Esophagus muscularis mucosa (tissue), 4 donors: ENCODE measurements at regions not wholly inside any gene's neighbourhood (a gene's known extent, or its start where the extent isn't known, plus 50 kb on each side); places are given as distances from the start of the nearest gene placed in this dataset.

Source experiments
- DNase-seq: peaks from one replicate; pipeline ENCODE4 v3.0.0-alpha.2; 2017; ENCODE audit errors: extremely low spot score
- H3K27ac ChIP-seq, 4 donors: fragments of 200-600 bp; sonication (generic); replicated peaks in 1 of 4; 1 replicate in 3 of 4; 2 replicates in 1 of 4; pipeline ENCODE4 v1.5.1; 2016 to 2019; ENCODE audit warnings: mild to moderate bottlenecking in 1 of 4
- H3K27me3 ChIP-seq, 4 donors: fragments of 200-600 bp; sonication (generic); one replicate each; pipeline versions ENCODE4 v1.5.1 to v1.6.0; 2016 to 2019
- H3K36me3 ChIP-seq, 4 donors: fragments of 200-600 bp; sonication (generic); one replicate each; pipeline ENCODE4 v1.5.1; 2016 to 2019
- H3K4me1 ChIP-seq, 4 donors: fragments of 200-600 bp; sonication (generic); one replicate each; pipeline ENCODE4 v1.5.1; 2016 to 2019
- H3K4me3 ChIP-seq, 4 donors: fragments of 200-600 bp; sonication (generic); 1 replicate in 2 of 4; 2 replicates in 2 of 4; pipeline ENCODE4 v1.5.1; 2016 to 2019; ENCODE audit warnings: mild to moderate bottlenecking in 4 of 4, moderate library complexity in 1 of 4
- H3K9me3 ChIP-seq, 4 donors: fragments of 200-600 bp; sonication (generic); 1 replicate in 3 of 4; 2 replicates in 1 of 4; pipeline ENCODE4 v1.5.1; 2016 to 2019
- EP300 ChIP-seq: sonication (generic); formaldehyde crosslinking; IDR thresholded peaks from one replicate; pipeline ENCODE4 v1.6.1; 2017; ENCODE audit warnings: antibody characterized with exemption
- POLR2A ChIP-seq: fragments of 450-650 bp; IDR thresholded peaks from one replicate; pipeline ENCODE4 v1.6.1; 2017; ENCODE audit warnings: antibody characterized with exemption, moderate library complexity, mild to moderate bottlenecking, low read depth
- POLR2AphosphoS5 ChIP-seq, 2 donors: sonication (generic); formaldehyde crosslinking; IDR thresholded peaks; one replicate each; pipeline ENCODE4 v1.6.1; 2017; ENCODE audit warnings: antibody characterized with exemption in 2 of 2
- WGBS: methylation state at CpG from one replicate; pipeline ENCODE4 v1.1.5; 2018; 5-methylcytosine and 5-hydroxymethylcytosine counted together
- intact Hi-C: fragments of 100-400 bp; cut with DNase I; formaldehyde crosslinking; loops from one replicate; pipeline ENCODE4 v1.15.1; 2023
- TF ChIP-seq, protein P1 (sequence below), 3 experiments: fragments of 200-600 bp in 2 of 3; fragments of 450-650 bp in 1 of 3; sonication (generic) in 2 of 3; IDR thresholded peaks; one replicate each; pipeline ENCODE4 v1.5.1; 2017 to 2019; ENCODE audit warnings: antibody characterized with exemption in 3 of 3, mild to moderate bottlenecking in 2 of 3, moderate library complexity in 1 of 3

DNA sequence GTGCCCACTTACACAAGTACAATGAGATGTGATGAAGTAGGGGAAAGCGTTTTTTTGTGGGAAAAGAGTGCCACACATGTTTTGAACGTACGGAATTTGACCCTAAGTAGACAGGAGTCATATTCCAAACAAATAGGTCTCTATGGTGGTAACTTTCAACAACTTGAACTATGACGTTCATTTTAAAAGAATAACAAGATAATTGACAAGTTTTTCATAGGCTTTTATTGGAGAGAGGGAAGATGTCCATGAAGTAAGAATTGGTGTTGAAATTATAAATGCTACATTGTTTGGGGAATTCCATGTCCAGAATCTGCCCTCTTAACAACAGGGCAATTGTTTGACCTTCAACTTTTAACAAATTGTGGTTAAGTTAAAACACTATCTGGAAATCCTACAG, 126.5 kb downstream of the GASK1B start:
- no peak for DNase-seq
- no peak overlapping the region for H3K27ac ChIP-seq
- intact Hi-C loops: no loop called here
- H3K4me3 ChIP-seq: no peak overlapping the region
- no peaks in the 10 kb centered on the region for H3K27me3 ChIP-seq
- 63% methylated on average over 4 of the region's 4 CpGs for WGBS
- H3K36me3 ChIP-seq: no peaks in the 10 kb centered on the region
- no peaks in the 10 kb centered on the region for H3K4me1 ChIP-seq
- H3K9me3 ChIP-seq: peaks cover 0 to 4% (median 0%) of the 10 kb centered on the region in 4 donors
- no peak for TF ChIP-seq POLR2A
- no peak for TF ChIP-seq EP300
- TF ChIP-seq, protein P1, sequence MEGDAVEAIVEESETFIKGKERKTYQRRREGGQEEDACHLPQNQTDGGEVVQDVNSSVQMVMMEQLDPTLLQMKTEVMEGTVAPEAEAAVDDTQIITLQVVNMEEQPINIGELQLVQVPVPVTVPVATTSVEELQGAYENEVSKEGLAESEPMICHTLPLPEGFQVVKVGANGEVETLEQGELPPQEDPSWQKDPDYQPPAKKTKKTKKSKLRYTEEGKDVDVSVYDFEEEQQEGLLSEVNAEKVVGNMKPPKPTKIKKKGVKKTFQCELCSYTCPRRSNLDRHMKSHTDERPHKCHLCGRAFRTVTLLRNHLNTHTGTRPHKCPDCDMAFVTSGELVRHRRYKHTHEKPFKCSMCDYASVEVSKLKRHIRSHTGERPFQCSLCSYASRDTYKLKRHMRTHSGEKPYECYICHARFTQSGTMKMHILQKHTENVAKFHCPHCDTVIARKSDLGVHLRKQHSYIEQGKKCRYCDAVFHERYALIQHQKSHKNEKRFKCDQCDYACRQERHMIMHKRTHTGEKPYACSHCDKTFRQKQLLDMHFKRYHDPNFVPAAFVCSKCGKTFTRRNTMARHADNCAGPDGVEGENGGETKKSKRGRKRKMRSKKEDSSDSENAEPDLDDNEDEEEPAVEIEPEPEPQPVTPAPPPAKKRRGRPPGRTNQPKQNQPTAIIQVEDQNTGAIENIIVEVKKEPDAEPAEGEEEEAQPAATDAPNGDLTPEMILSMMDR (IDR thresholded peaks at IDR 0.05): no peak
- TF ChIP-seq POLR2AphosphoS5 (IDR thresholded peaks at IDR 0.05): no peak

DNA sequence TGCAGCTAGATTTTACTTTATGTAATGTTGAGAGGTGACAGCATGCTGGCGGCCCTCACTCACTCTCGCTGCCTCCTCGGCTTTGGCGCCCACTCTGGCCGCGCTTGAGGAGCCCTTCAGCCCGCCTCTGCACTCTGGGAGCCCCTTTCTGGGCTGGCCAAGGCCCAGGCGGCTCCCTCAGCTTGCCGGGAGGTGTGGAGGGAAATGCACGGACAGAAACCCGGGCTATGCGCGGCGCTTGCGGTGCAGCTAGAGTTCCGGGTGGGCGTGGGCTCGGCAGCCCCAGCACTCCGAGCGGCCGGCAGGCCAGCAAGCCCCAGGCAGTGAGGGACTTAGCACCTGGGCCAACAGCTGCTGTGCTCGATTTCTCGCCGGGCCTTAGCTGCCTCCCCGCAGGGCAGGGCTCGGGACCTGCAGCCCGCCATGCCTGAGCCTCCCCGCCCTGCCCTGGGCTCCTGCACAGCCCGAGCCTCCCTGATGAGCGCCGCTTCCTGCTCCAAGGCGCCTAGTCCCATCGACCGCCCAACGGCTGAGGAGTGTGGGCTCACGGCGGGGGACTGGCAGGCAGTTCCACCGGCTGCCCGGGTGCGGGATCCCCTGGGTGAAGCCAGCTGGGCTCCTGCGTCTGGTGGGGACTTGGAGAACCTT, 128.7 kb downstream of the GASK1B start:
- Histone ChIP-seq H3K4me1 (no peaks in the 10 kb centered on the region), H3K27ac (no peak overlapping the region), H3K27me3 (no peaks in the 10 kb centered on the region), H3K9me3 (peaks cover 0 to 9% (median 0%) of the 10 kb centered on the region in 4 donors), H3K4me3 (no peak overlapping the region), H3K36me3 (no peaks in the 10 kb centered on the region)
- DNase-seq: no peak
- TF ChIP-seq, protein P1 (IDR thresholded peaks at IDR 0.05): no peak
- TF ChIP-seq POLR2AphosphoS5 (IDR thresholded peaks at IDR 0.05): no peak
- no peak for TF ChIP-seq EP300
- TF ChIP-seq POLR2A: no peak
- intact Hi-C loops: no loop called here
- WGBS: 96% methylated on average over 29 of the region's 41 CpGs

DNA sequence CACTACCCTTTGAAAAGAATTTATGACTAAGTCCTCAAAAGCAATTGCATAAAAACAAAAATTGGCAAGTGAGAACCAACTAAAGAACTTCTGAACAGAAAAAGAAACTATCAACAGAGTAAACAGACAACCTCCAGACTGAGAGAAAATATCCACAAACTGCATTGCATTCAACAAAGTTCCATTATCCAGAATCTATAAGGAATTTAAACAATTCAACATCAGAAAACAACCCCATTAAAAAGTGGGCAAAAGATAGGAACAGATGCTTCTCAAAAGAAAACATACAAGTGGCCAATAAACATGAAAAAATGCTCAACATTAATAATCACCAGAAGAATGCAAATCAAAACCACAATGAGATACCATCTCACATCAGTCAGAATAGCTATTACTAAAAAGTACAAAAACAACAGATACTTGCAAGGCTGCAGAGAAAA, 130.2 kb downstream of the GASK1B start:
- DNase-seq: no peak
- Histone ChIP-seq H3K9me3 (peaks cover 0 to 16% (median 2%) of the 10 kb centered on the region in 4 donors), H3K4me3 (no peak overlapping the region), H3K27me3 (no peaks in the 10 kb centered on the region), H3K36me3 (no peaks in the 10 kb centered on the region), H3K27ac (no peak overlapping the region), H3K4me1 (no peaks in the 10 kb centered on the region)
- TF ChIP-seq POLR2AphosphoS5 (IDR thresholded peaks at IDR 0.05) (no peak), EP300 (no peak), POLR2A (no peak)
- TF ChIP-seq, protein P1 (IDR thresholded peaks at IDR 0.05): no peak
- intact Hi-C loops: no loop called here

DNA sequence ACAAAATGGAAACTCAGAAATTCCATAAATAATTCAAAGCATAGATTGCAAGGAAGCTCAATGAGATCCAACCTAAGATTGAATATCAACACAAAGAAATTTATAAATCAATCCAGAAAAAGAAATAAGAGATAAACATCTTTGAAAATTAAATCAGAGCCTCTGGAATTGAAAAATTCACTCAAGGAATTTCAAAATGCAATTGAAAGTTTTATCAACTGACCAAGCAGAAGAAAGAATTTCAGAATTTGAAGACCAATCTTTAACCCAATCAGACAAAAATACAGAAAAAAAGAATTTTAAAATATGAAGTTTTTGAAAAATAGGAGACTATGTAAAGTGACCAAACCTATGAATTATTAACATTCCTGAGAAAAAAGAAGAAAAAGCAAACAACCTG, 134.1 kb downstream of the GASK1B start:
- H3K27ac ChIP-seq: no peak overlapping the region
- H3K4me3 ChIP-seq: no peak overlapping the region
- intact Hi-C loops: no loop called here
- no peaks in the 10 kb centered on the region for H3K36me3 ChIP-seq
- no peaks in the 10 kb centered on the region for H3K27me3 ChIP-seq
- H3K4me1 ChIP-seq: peaks cover 0 to 2% (median under 1%) of the 10 kb centered on the region in 4 donors
- DNase-seq: no peak
- peaks cover 0 to 13% (median 2%) of the 10 kb centered on the region in 4 donors for H3K9me3 ChIP-seq
- TF ChIP-seq EP300 (no peak), POLR2AphosphoS5 (IDR thresholded peaks at IDR 0.05) (no peak)
- TF ChIP-seq, protein P1 (IDR thresholded peaks at IDR 0.05): no peak

DNA sequence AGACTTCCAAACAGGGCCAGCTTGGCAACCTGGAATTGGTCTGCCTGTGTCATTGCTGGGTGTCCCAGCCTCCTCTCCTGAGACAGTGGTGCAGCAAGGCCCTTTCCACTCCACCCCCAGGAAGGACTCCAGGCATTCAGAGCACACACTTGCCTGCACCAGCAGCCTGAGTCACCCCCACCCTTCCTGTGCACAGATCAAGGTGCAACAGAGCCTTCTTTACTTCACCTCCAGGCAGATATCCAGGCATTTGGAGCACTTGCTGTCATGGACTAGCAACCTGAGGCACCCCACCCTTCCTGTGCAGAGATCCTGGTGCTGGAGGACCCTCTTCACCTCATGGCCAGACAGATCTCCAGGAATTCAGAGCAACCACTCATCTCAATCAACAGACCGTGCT, 135.8 kb downstream of the GASK1B start:
- no peak for DNase-seq
- WGBS: 100% methylated on average over 1 of the region's 1 CpG
- intact Hi-C loops: no loop called here
- Histone ChIP-seq H3K27me3 (no peaks in the 10 kb centered on the region), H3K4me1 (peaks cover 0 to 9% (median 4%) of the 10 kb centered on the region in 4 donors), H3K4me3 (no peak overlapping the region), H3K36me3 (no peaks in the 10 kb centered on the region), H3K9me3 (peaks cover 0 to 13% (median 2%) of the 10 kb centered on the region in 4 donors), H3K27ac (no peak overlapping the region)
- TF ChIP-seq, protein P1 (IDR thresholded peaks at IDR 0.05): no peak
- TF ChIP-seq EP300: no peak
